Caco-2 (cell line): ENCODE measurements at regions not wholly inside any gene's neighbourhood (a gene's known extent, or its start where the extent isn't known, plus 50 kb on each side); places are given as distances from the start of the nearest gene placed in this dataset.
A peak's percentile ranks its signal among the peaks of the same experiment; 100 is the strongest.

Experiments
- BruUV-seq: library from RNA; stranded (reverse); fragments of 400-500 nt; replicated peaks from 2 replicates; lab custom pipeline; 2021; lab: Mats Ljungman, UMichigan
- CTCF ChIA-PET: fragments of 300-600 bp; sonication (Branson Sonifier 250); formaldehyde crosslinking; loops from one replicate; lab custom pipeline; 2022; ENCODE audit warnings: antibody characterized with exemption; lab: Charles Lee
- POLR2A ChIA-PET: fragments of 300-600 bp; sonication (Branson Sonifier 250); formaldehyde crosslinking; loops from one replicate; lab custom pipeline; 2022; ENCODE audit warnings: antibody characterized with exemption; lab: Charles Lee
- DNase-seq, 2 experiments: peaks; one replicate each; pipeline versions ENCODE4 v3.0.0 to v3.0.0-alpha.2; 2020 to 2022
- H3K27me3 ChIP-seq: replicated peaks from 2 replicates; pipeline ENCODE4 v1.6.0; 2011; ENCODE audit warnings: low read length; ENCODE audit not compliant: control insufficient read depth, insufficient read depth
- H3K36me3 ChIP-seq: 2 replicates; pipeline ENCODE4 v1.5.1; 2011; ENCODE audit warnings: low read length; ENCODE audit not compliant: control insufficient read depth, insufficient read depth
- H3K4me1 ChIP-seq: fragments of 250-450 bp; sonication (Bioruptor Pico); 2 replicates; pipeline ENCODE4 v1.5.1; 2020; ENCODE audit warnings: mild to moderate bottlenecking
- H3K4me3 ChIP-seq: 2 replicates; pipeline ENCODE4 v1.5.1; 2011; ENCODE audit warnings: low read depth, mild to moderate bottlenecking, control low read depth, low read length
- H3K9me3 ChIP-seq: fragments of 250-450 bp; sonication (Bioruptor Pico); 2 replicates; pipeline ENCODE4 v1.5.1; 2020; ENCODE audit warnings: mild to moderate bottlenecking, moderate library complexity
- H3K27ac Mint-ChIP-seq: one replicate; pipeline ENCODE4 v1.8.0; 2022; ENCODE audit warnings: mixed read lengths; ENCODE audit not compliant: unreplicated experiment
- H3K27me3 Mint-ChIP-seq: one replicate; pipeline ENCODE4 v1.8.0; 2022; ENCODE audit warnings: mixed read lengths; ENCODE audit not compliant: insufficient read depth, unreplicated experiment
- H3K36me3 Mint-ChIP-seq: one replicate; pipeline ENCODE4 v1.8.0; 2022; ENCODE audit warnings: mild to moderate bottlenecking, mixed read lengths; ENCODE audit not compliant: insufficient read depth, unreplicated experiment
- H3K4me1 Mint-ChIP-seq: one replicate; pipeline ENCODE4 v1.8.0; 2022; ENCODE audit warnings: low read depth, mixed read lengths; ENCODE audit not compliant: unreplicated experiment
- H3K4me3 Mint-ChIP-seq: one replicate; pipeline ENCODE4 v1.8.0; 2022; ENCODE audit warnings: mild to moderate bottlenecking, moderate library complexity, mixed read lengths; ENCODE audit not compliant: unreplicated experiment
- H3K9me3 Mint-ChIP-seq: one replicate; pipeline ENCODE4 v1.8.0; 2022; ENCODE audit warnings: mixed read lengths; ENCODE audit not compliant: unreplicated experiment
- CTCF ChIP-seq, 2 experiments: fragments of 200-600 bp in 1 of 2; IDR thresholded peaks; 1 replicate in 1 of 2; 2 replicates in 1 of 2; pipeline versions ENCODE4 v1.5.1 to v1.8.0; 2011 to 2022; ENCODE audit warnings: antibody characterized with exemption in 1 of 2, control low read depth in 1 of 2, inconsistent platforms in 1 of 2, low read depth in 1 of 2, low read length in 1 of 2, mild to moderate bottlenecking in 1 of 2, moderate library complexity in 1 of 2; ENCODE audit not compliant: insufficient read depth in 1 of 2, severe bottlenecking in 1 of 2, unreplicated experiment in 1 of 2
- intact Hi-C: fragments of 100-400 bp; cut with micrococcal nuclease; formaldehyde crosslinking; loops from one replicate; pipeline ENCODE4 v1.10.0; 2022; ENCODE audit not compliant: unreplicated experiment

GRCh38 chr1:8198522-8198921, 119.4 kb upstream of the SLC45A1 start:
- BruUV-seq: no TSS peak
- ChIA-PET CTCF (no interaction called here), POLR2A (no interaction called here)
- Mint-ChIP-seq H3K27me3 (no peaks in the 10 kb centered on the region), H3K36me3 (no peaks in the 10 kb centered on the region), H3K4me1 (peaks cover 48% of the 10 kb centered on the region), H3K4me3 (no peak overlapping the region), H3K9me3 (no peaks in the 10 kb centered on the region), H3K27ac (peak overlapping the region; percentile 75)
- DNase-seq: no peak
- Histone ChIP-seq H3K36me3 (no peaks in the 10 kb centered on the region), H3K4me3 (no peak overlapping the region), H3K4me1 (peaks cover 62% of the 10 kb centered on the region), H3K27me3 (no peaks in the 10 kb centered on the region), H3K9me3 (no peaks in the 10 kb centered on the region)
- intact Hi-C loops: no loop called here
- no peak for TF ChIP-seq CTCF (IDR thresholded peaks at IDR 0.05; ENCODE audit: insufficient read depth in 1 of 2, low read depth in 1 of 2, low read length in 1 of 2, severe bottlenecking in 1 of 2, unreplicated experiment in 1 of 2)

GRCh38 chr1:8197493-8198282, 120.2 kb upstream of the SLC45A1 start:
- Histone ChIP-seq H3K36me3 (no peaks in the 10 kb centered on the region), H3K4me1 (peaks cover 55% of the 10 kb centered on the region), H3K9me3 (no peaks in the 10 kb centered on the region), H3K4me3 (no peak overlapping the region), H3K27me3 (no peaks in the 10 kb centered on the region)
- peak; percentile 74 to 86 for DNase-seq
- no peaks in the 10 kb centered on the region for H3K9me3 Mint-ChIP-seq
- ChIA-PET POLR2A (interaction anchor here (0.6 to 0.9 kb wide), 2 partner anchors 43 to 124 kb away, joined by 3 read pairs; no protein-coding TSS in a partner anchor), CTCF (no interaction called here)
- no peaks in the 10 kb centered on the region for H3K27me3 Mint-ChIP-seq
- H3K4me3 Mint-ChIP-seq: no peak overlapping the region
- intact Hi-C loops: no loop called here
- no peak for TF ChIP-seq CTCF (IDR thresholded peaks at IDR 0.05; ENCODE audit: insufficient read depth in 1 of 2, low read depth in 1 of 2, low read length in 1 of 2, severe bottlenecking in 1 of 2, unreplicated experiment in 1 of 2)
- peaks cover 47% of the 10 kb centered on the region for H3K4me1 Mint-ChIP-seq
- H3K27ac Mint-ChIP-seq: peak overlapping the region; percentile 78
- no TSS peak for BruUV-seq
- no peaks in the 10 kb centered on the region for H3K36me3 Mint-ChIP-seq

GRCh38 chr1:8194481-8195227, 123.3 kb upstream of the SLC45A1 start:
- Mint-ChIP-seq H3K27me3 (no peaks in the 10 kb centered on the region), H3K36me3 (peaks cover 6% of the 10 kb centered on the region), H3K27ac (peak overlapping the region; percentile 45), H3K9me3 (no peaks in the 10 kb centered on the region), H3K4me1 (peaks cover 29% of the 10 kb centered on the region), H3K4me3 (no peak overlapping the region)
- no peaks in the 10 kb centered on the region for H3K9me3 ChIP-seq
- intact Hi-C loops: no loop called here
- no peaks in the 10 kb centered on the region for H3K27me3 ChIP-seq
- ChIA-PET POLR2A (no interaction called here), CTCF (no interaction called here)
- no peaks in the 10 kb centered on the region for H3K36me3 ChIP-seq
- BruUV-seq: no TSS peak
- no peak for TF ChIP-seq CTCF (IDR thresholded peaks at IDR 0.05; ENCODE audit: insufficient read depth in 1 of 2, low read depth in 1 of 2, low read length in 1 of 2, severe bottlenecking in 1 of 2, unreplicated experiment in 1 of 2)
- H3K4me1 ChIP-seq: peaks cover 30% of the 10 kb centered on the region
- H3K4me3 ChIP-seq: no peak overlapping the region
- no peak for DNase-seq
